ENCODE measurements at regions not wholly inside any gene's neighbourhood (a gene's known extent, or its start where the extent isn't known, plus 50 kb on each side); places are given as distances from the start of the nearest gene placed in this dataset.

DNA sequence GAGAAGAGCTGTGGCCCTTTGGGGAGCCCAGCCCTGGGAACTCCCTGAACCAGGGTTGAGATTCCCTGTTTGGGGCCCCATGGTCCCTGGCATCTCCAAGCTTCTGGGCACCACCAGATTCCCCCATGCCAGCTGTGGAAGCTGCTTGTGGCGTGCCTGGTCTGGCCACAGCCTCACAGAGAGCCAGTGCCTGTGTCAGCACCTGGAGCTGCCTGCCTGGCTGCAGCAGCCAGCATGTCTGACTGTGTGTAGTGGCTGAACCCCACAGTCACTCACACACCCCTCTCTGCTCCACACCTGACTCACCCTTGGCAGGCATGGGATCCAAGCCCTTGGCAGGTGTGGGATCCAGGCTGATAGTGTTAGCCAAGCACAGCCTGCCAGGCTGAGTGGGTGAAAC lies 97.2 kb upstream of the GALNTL6 start:
- TF ChIP-seq CTCF (IDR thresholded peaks at IDR 0.05; ENCODE audit: insufficient read depth, low read depth, low read length) (no peak), EZH2 (IDR thresholded peaks at IDR 0.05; ENCODE audit: insufficient read depth, low read length) (no peak)

All from astrocyte (in vitro differentiated cells and primary cell).